DMS 273 (cell line): ENCODE measurements at regions not wholly inside any gene's neighbourhood (a gene's known extent, or its start where the extent isn't known, plus 50 kb on each side); places are given as distances from the start of the nearest gene placed in this dataset.

Experiments
- DNase-seq: peaks from one replicate; lab custom pipeline; 2025; ENCODE audit not compliant: unreplicated experiment; lab: John Stamatoyannopoulos, UW

GRCh38 chr14:39851202-39851601 is 419.0 kb upstream of the FBXO33 start:
- DNase-seq: no peak

- DNase-seq: no peak
Observed at GRCh38 chr14:39847852-39848251, 415.6 kb upstream of the FBXO33 start.

DNA sequence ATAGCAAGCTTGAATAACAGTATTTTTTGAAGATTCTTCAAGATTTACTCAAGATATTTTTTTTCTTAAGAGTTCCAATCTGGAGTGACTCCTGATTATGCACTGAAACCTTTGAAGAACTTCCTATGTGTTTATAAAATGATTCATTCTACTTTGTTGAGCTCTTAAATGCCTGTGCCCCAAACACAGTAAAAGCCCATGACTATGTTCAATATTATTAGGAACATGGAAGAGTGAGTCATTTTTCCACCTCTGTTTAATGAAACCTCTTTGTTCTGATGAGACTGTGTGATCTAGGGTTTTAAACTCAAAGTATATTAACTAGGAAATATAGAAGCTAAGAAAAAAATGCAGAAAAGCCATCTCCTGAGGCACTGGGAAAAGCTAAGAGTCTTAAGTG is 415.0 kb upstream of the FBXO33 start:
- DNase-seq: no peak

DNA sequence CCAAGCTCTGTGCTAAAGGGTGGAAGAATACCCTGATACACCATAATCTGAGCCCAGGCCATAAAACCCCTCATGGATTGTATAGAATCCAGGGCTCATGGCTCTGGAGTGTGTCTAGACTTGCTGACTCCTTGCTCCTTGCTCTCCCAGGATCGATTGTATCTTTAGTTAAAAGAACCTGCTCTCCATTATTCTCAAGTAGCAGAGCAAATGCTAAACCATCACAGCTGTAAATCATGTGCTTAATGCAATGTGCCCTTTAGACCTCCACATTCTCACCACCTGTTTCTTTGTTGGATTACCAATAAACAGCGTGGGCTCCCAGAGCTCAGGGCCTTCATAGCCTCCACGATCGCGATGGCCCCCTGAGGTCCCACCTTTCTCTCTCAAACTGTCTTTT is 411.6 kb upstream of the FBXO33 start:
- no peak for DNase-seq

DNA sequence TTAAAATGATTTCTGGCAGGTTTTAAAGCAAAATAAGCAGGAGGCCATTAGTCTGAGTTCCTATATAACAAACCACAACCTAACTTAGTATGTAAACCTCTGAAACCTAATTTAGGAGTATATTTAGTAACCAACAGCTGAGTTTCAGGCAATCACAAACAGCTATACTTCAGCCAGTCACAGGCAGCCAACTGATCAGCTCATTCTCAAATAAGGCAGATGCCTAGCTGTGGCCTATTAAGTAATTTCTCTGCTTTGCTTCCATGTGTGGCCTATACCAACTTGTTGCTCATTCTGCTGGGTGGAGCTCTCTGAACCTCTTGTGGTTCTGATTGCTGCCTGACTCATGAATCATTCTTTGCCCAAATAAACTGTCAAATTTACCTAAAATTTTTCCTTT is 408.9 kb upstream of the FBXO33 start:
- DNase-seq: no peak

- no peak for DNase-seq
Observed at GRCh38 chr14:39827901-39828655, 395.8 kb upstream of the FBXO33 start.

DNA sequence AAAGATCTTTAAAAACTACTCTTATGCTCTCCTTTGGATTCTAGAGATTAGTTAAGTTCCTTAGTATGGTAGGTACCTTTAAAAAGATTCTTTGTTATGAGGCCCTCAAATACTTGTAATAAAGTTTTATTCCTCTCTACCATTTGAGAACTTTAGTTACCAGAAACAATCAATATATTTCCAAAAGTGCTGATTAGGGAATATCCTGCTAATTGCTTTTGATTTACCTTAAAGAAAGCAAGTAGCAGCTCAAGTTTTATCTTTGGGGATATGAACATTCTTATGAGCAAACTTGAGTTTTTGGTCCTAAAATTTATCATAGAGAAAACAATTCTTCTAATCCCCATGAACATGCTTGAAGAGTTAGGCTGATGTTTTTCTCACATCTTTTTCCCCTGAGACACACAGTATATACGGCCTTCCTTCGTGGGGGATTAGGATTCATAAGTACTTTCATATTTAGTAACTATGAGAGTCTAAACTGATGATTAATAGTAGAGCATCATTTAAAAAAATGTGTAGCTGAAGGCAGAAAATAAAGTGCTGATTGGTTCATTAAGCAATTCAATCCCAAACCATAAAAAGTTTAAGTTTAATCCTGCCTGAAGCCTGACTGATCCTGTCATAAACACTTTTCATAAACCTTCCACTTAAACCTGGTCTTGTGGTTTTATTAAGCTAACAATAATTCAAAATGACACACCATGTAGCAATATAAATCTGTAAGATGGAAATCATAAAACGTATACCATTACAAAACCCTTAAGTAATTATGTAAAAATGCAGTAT is 380.5 kb upstream of the FBXO33 start:
- no peak for DNase-seq

- no peak for DNase-seq
Observed at GRCh38 chr14:39807271-39807670, 375.0 kb upstream of the FBXO33 start.

- no peak for DNase-seq
Observed at GRCh38 chr14:39784461-39784860, 352.2 kb upstream of the FBXO33 start.

DNA sequence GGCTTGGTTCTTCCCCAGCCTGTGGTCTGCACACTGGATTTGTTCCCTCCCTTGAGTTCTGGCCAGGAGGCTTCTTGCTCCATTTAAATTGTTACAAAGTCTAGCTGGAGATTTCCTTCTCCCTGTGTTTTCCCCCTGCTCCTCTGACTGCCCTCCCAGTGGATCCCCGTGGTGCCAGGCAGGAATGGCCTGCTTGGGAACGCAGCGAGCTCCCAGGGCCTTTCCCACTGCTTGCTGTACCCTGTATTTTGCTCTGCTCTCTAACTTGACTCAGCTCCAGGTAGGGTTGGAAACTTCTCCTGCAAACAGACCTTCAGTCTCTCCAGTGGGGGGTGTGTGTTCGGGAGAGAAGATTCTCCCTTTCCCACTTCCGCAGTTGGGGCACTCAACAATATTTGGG is 349.2 kb upstream of the FBXO33 start:
- no peak for DNase-seq

GRCh38 chr14:39773387-39774126 is 341.3 kb upstream of the FBXO33 start:
- DNase-seq: no peak

DNA sequence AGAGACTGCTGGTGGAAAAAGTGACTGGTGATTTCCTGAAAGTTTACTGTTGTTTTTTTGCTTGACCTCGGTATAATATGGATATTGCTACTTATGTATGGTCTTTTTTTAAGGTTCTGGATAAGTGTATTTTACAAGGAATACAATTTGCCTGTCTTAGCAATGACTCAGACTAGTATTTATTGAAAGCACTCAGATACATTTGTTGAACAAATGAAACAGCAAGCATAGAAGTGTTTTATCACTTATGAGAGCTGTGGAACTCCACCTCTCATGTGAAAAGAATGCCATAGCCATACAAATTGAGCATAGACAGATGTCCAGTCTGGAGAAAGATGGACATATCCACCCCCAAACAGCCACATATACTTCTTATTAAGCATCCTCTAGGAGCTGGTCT is 340.4 kb upstream of the FBXO33 start:
- no peak for DNase-seq

DNA sequence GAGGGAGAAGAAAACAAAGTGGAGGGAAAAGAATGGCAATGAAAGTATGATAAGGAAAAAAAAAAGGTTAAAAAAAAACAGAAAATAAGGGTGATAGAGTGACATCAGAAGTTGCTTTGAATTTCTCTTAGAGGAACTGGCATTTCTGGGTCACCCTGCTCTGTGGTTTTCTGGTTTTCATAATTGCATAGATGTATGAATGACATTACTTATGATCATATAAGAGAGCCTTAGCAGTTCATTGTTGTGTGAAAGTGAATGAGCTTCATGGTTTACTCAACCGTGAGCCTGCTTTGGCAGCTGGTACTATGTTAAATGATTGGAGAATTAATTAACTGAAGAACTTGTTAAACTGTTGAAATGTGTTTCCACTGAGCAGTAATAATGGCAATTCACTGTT is 336.4 kb upstream of the FBXO33 start:
- DNase-seq: no peak

DNA sequence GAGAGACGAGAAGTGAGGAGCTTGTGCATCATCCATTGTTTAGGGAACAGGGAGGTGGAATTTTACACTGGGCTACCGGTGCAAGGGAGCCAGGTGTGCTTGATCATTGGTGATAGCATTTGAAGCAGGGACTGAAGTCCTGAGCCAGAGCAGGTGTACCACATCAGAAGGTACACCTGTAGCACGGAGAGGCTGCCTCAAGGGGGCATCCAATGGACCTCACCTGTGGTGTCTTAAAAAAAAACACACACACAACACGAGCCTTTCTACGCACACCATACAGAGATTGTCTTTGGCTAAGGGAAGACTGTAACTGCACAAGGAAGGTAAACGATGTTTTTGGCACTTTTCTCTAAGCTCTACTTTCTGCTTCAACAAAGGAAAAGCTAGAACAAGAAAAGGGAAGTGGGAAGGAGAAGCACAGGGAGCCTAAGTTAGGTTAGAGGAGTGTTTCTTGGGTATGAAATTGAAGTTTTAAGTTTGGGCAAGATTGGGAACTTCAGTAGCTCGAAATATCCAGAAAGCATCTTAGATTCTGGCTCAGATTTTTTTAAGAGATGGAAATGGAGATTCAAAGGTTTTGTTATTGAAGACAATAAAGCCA is 334.3 kb upstream of the FBXO33 start:
- DNase-seq: no peak

DNA sequence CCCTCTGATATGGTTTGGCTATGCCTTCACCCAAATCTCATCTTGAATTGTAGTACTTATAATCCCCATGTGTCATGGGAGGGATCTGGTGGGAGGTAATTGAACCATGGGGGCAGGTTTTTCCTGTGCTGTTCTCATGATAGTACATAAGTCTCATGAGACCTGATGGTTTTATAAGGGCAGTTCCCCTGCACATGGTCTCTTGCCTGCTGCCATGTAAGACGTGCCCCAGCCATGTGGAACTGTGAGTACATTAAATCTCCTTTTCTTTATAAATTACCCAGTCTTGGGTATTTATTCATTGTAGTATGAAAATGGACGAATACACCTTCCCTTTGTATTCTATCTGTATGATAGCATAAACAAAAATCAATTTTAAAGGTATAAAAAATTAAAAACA is 333.4 kb upstream of the FBXO33 start:
- no peak for DNase-seq

GRCh38 chr14:39763402-39763890 is 331.2 kb upstream of the FBXO33 start:
- no peak for DNase-seq

- DNase-seq: no peak
Observed at GRCh38 chr14:39762576-39763401, 330.6 kb upstream of the FBXO33 start.

GRCh38 chr14:39755269-39755878 is 323.1 kb upstream of the FBXO33 start:
- peak; percentile 3 for DNase-seq

DNA sequence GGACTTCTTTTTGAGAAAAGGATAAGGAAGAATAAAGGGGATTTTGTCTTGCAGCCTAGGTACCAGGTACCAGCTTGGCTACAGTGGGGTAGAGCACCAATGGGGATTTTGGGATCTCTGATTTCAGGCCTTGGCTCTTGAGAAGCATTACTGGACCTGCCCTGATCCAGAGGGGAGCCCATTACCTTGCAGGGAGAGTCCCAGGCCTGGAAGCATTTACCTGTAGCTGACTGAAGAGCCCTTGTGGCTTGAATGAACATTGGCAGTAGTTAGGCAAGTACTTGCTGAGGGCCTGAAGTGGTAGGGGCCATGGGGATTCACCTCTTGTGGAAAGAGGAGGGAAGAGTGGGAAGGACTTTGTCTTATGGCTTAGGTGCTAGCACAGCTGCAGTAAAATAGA is 308.2 kb upstream of the FBXO33 start:
- no peak for DNase-seq

DNA sequence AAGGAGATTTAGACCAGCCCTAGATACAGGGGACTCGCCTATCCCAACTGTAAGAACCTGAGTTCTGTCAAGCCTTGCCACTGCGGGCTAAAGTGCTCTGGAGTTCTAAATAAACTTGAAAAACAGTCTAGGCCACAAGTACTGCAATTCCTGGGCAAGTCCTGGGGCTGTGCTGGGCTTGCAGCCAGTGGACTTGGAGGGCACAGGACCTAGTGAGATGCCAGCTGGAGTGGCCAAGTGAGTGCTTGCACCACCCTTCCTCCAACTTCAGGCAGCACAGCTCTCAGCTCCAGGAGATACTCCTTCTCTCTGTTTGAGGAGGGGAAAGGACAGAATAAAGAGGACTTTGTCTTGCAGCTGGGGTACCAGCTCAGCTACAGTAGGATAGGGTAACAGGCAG is 307.6 kb upstream of the FBXO33 start:
- DNase-seq: no peak
